Upper lobe of right lung (tissue), 1 donor: ENCODE measurements at regions not wholly inside any gene's neighbourhood (a gene's known extent, or its start where the extent isn't known, plus 50 kb on each side); places are given as distances from the start of the nearest gene placed in this dataset.

Experiments
- ATAC-seq: fragments of 200-7000 bp; cut with Tn5 transposase; one replicate; pipeline ENCODE4 v1.9.1; 2020; ENCODE audit warnings: mild to moderate bottlenecking, moderate library complexity
- DNase-seq: peaks from one replicate; pipeline ENCODE4 v3.0.0-alpha.2; 2020
- H3K27ac ChIP-seq: fragments of 200-600 bp; one replicate; pipeline ENCODE4 v1.8.0; 2022
- H3K27me3 ChIP-seq: fragments of 200-600 bp; one replicate; pipeline ENCODE4 v1.8.0; 2022; ENCODE audit warnings: mild to moderate bottlenecking
- H3K36me3 ChIP-seq: fragments of 200-600 bp; one replicate; pipeline ENCODE4 v1.8.0; 2022
- H3K4me1 ChIP-seq: fragments of 200-600 bp; one replicate; pipeline ENCODE4 v1.8.0; 2022
- H3K4me3 ChIP-seq: fragments of 200-600 bp; one replicate; pipeline ENCODE4 v1.8.0; 2022; ENCODE audit warnings: mild to moderate bottlenecking
- H3K9me3 ChIP-seq: fragments of 200-600 bp; one replicate; pipeline ENCODE4 v1.8.0; 2022
- CTCF ChIP-seq: fragments of 200-600 bp; IDR thresholded peaks from one replicate; pipeline ENCODE4 v1.8.0; 2022; ENCODE audit warnings: antibody characterized with exemption
- intact Hi-C: fragments of 100-400 bp; cut with DNase I; formaldehyde crosslinking; loops from one replicate; pipeline ENCODE4 v1.11.0; 2022
- donor health status: DM: no; HTN: yes; CAD: no; lungs with severe emphysema.

GRCh38 chr3:165895919-165896318 lies 58.7 kb upstream of the BCHE start:
- no peak overlapping the region for H3K4me3 ChIP-seq
- no peaks in the 10 kb centered on the region for H3K4me1 ChIP-seq
- DNase-seq (no peak), ATAC-seq (no peak)
- no peaks in the 10 kb centered on the region for H3K9me3 ChIP-seq
- H3K36me3 ChIP-seq, result no peaks in the 10 kb centered on the region
- H3K27me3 ChIP-seq, result no peaks in the 10 kb centered on the region
- intact Hi-C loops, result no loop called here
- TF ChIP-seq CTCF, result no peak
- H3K27ac ChIP-seq, result no peak overlapping the region

- no peaks in the 10 kb centered on the region for H3K9me3 ChIP-seq
- intact Hi-C loops, result no loop called here
- no peaks in the 10 kb centered on the region for H3K27me3 ChIP-seq
- ATAC-seq, result no peak
- H3K36me3 ChIP-seq, result no peaks in the 10 kb centered on the region
- no peak overlapping the region for H3K27ac ChIP-seq
- no peak overlapping the region for H3K4me3 ChIP-seq
- no peak for TF ChIP-seq CTCF
- no peaks in the 10 kb centered on the region for H3K4me1 ChIP-seq
- no peak for DNase-seq
Measured at GRCh38 chr3:165892565-165892964, 55.3 kb upstream of the BCHE start.
